ENCODE measurements at regions not wholly inside any gene's neighbourhood (a gene's known extent, or its start where the extent isn't known, plus 50 kb on each side); places are given as distances from the start of the nearest gene placed in this dataset.
"Not testable (repeated sequence)": the region's sequence is repeated elsewhere in the genome, so short reads cannot be mapped to it uniquely, and the experiment has no call there.

DNA sequence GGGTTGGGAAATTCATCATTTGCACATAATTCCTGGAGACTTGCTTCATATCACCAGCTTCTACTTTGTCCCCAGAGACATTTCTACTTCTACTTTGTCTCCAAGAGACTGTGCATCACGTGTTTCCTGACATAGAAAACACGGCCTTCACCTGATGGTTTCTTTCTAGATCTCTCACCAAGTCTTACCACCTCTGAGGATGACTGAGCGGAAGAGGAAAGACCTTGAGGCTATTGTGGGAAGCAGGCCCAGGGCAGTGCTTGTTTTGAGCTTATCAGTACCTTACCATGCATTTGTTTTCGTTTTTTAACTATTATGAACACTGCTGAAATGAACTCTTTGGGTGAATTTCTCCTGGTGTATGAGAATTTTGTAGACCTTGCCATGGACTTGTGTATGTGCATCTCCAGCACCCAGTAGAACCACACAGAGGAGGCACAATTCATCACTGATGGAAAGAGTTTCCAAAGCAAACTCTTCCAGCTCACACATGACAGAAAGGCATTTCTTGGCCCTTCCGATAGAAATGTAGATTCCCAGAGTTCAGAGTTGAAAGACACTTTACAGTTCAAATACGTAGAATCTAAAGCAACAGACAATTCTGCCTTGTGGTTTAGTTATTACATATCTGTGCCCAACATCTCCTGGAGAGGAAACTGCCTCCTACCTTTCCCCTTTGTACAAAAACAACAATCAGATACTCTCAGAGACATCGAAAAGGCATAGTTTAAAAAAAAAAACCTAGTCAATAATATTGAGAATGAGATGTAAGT is 434.7 kb downstream of the FUT8 start:
- TF ChIP-seq, protein P1, sequence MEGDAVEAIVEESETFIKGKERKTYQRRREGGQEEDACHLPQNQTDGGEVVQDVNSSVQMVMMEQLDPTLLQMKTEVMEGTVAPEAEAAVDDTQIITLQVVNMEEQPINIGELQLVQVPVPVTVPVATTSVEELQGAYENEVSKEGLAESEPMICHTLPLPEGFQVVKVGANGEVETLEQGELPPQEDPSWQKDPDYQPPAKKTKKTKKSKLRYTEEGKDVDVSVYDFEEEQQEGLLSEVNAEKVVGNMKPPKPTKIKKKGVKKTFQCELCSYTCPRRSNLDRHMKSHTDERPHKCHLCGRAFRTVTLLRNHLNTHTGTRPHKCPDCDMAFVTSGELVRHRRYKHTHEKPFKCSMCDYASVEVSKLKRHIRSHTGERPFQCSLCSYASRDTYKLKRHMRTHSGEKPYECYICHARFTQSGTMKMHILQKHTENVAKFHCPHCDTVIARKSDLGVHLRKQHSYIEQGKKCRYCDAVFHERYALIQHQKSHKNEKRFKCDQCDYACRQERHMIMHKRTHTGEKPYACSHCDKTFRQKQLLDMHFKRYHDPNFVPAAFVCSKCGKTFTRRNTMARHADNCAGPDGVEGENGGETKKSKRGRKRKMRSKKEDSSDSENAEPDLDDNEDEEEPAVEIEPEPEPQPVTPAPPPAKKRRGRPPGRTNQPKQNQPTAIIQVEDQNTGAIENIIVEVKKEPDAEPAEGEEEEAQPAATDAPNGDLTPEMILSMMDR (IDR thresholded peaks at IDR 0.05; ENCODE audit: borderline replicate concordance, extremely low read depth, low read length, poor library complexity, severe bottlenecking), result no peak
- TF ChIP-seq EZH2 (IDR thresholded peaks at IDR 0.05; ENCODE audit: borderline replicate concordance, low read depth, low read length, severe bottlenecking), result no peak
- H3K9me3 ChIP-seq (ENCODE audit: insufficient read depth, low read length, severe bottlenecking), result no peaks in the 10 kb centered on the region
- DNase-seq, result peak; percentile 89
- H3K9ac ChIP-seq (ENCODE audit: low read depth, low read length), result peak overlapping the region; percentile 67
- H3K36me3 ChIP-seq (ENCODE audit: insufficient read depth, low read length), result peaks cover 3% of the 10 kb centered on the region; the same call in 1 of the 2 replicates
- ATAC-seq (ENCODE audit: insufficient read depth, low read depth), result peak; percentile 73
- H3K27ac ChIP-seq (ENCODE audit: low read length), result peak overlapping the region; percentile 99
- peak overlapping the region; percentile 57 for H3K4me2 ChIP-seq (ENCODE audit: insufficient read depth, low read length)
- no peaks in the 10 kb centered on the region for H3K27me3 ChIP-seq (ENCODE audit: insufficient read depth, low read length, poor library complexity)
- peaks cover 91% of the 10 kb centered on the region for H3K4me1 ChIP-seq (ENCODE audit: insufficient read depth, low read length)
- H3K4me3 ChIP-seq (ENCODE audit: low read depth in 1 of 2, low read length in 2 of 2), result peak overlapping the region in 1 of 2 experiments; percentile 32; a peak in 2 of 4 replicates
- H3K79me2 ChIP-seq (ENCODE audit: insufficient read depth, low read length), result no peaks in the 10 kb centered on the region
- 0 out of 2 replicates have a peak overlapping the region, but pooled peaks have one; percentile 1 for H2AFZ ChIP-seq (ENCODE audit: low read depth, low read length)
- H4K20me1 ChIP-seq (ENCODE audit: insufficient read depth, low read length), result no peaks in the 10 kb centered on the region

DNA sequence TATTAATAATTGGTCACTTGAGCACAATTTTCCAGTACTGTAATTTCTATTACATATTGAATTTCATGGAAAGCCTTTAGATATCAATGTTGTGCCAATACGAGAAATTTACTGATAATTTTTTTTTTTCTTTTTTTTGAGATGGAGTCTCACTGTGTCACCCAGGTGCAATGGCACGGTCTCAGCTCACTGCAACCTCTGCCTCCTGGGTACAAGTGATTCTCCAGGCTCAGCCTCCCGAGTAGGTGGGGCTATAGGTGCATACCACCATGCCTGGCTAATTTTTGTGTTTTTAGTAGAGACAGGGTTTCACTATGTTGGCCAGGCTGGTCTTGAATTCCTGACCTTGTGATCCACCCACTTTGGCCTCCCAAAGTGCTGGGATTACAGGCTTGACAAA is 435.4 kb downstream of the FUT8 start:
- DNase-seq, result peak; percentile 74
- H3K36me3 ChIP-seq (ENCODE audit: insufficient read depth, low read length); H2AFZ ChIP-seq (ENCODE audit: low read depth, low read length); ATAC-seq (ENCODE audit: insufficient read depth, low read depth); H3K79me2 ChIP-seq (ENCODE audit: insufficient read depth, low read length); H3K27me3 ChIP-seq (ENCODE audit: insufficient read depth, low read length, poor library complexity); H3K9me3 ChIP-seq (ENCODE audit: insufficient read depth, low read length, severe bottlenecking); H4K20me1 ChIP-seq (ENCODE audit: insufficient read depth, low read length): not testable (repeated sequence)
- peak overlapping the region; percentile 67 for H3K9ac ChIP-seq (ENCODE audit: low read depth, low read length)
- H3K27ac ChIP-seq (ENCODE audit: low read length), result peak overlapping the region; percentile 99
- H3K4me1 ChIP-seq (ENCODE audit: insufficient read depth, low read length), result peaks cover 97% of the 10 kb centered on the region
- peak overlapping the region in 1 of 2 experiments; percentile 24; a peak in 2 of 4 replicates for H3K4me3 ChIP-seq (ENCODE audit: low read depth in 1 of 2, low read length in 2 of 2)
- H3K4me2 ChIP-seq (ENCODE audit: insufficient read depth, low read length), result peak overlapping the region; percentile 57

DNA sequence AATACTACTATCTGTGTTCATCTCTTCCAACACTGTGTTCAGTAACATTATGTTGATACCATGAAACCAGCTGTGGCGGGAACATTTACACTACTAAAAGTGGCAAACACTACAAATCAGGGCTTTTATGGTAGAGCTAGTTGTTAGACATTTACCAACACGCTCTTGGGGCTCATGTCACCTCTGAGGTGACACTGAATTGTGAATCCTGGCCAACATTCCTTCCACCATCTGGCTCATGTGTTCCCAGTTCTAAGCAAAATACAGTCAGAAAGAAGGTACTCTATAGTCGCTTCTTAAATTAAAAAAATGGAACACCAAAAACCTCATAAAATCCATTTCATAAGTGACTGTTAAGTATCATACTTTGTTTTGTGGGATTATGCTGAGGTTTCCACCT is 436.6 kb downstream of the FUT8 start:
- Histone ChIP-seq H3K4me2 (ENCODE audit: insufficient read depth, low read length) (peak overlapping the region; percentile 56), H2AFZ (ENCODE audit: low read depth, low read length) (peak overlapping the region; percentile 1; the same call in 1 of the 2 replicates)

DNA sequence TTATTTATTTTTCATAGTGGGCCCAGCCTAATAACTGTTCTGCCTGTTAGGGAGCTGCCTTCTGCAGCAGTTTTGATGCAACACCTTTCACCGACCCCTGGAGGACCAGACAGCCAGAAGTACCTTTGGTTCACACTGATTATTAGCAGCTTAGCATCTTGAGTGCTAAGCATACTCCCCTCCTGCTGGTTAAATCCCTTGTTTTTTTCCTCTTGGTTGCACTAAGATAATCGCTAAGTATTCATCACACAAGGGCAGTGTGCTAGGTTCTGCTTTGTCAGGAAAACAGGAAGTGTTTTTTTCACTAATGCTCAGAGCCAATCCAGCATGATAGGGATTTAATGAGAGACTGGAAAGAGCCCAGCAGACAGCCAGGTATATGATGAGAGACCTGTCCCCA is 437.0 kb downstream of the FUT8 start:
- H3K4me2 ChIP-seq (ENCODE audit: insufficient read depth, low read length), result peak overlapping the region; percentile 56
- no peaks in the 10 kb centered on the region for H3K9me3 ChIP-seq (ENCODE audit: insufficient read depth, low read length, severe bottlenecking)
- H2AFZ ChIP-seq (ENCODE audit: low read depth, low read length), result peak overlapping the region; percentile 57
- ATAC-seq (ENCODE audit: insufficient read depth, low read depth) (no peak), DNase-seq (peak; percentile 50)
- TF ChIP-seq, protein P1 (IDR thresholded peaks at IDR 0.05; ENCODE audit: borderline replicate concordance, extremely low read depth, low read length, poor library complexity, severe bottlenecking), result no peak
- no peak for TF ChIP-seq EZH2 (IDR thresholded peaks at IDR 0.05; ENCODE audit: borderline replicate concordance, low read depth, low read length, severe bottlenecking)
- H3K4me3 ChIP-seq (ENCODE audit: low read depth in 1 of 2, low read length in 2 of 2), result peak overlapping the region in 1 of 2 experiments; percentile 30; a peak in 1 of 4 replicates
- no peaks in the 10 kb centered on the region for H3K79me2 ChIP-seq (ENCODE audit: insufficient read depth, low read length)
- H3K9ac ChIP-seq (ENCODE audit: low read depth, low read length), result peak overlapping the region; percentile 67
- no peaks in the 10 kb centered on the region for H4K20me1 ChIP-seq (ENCODE audit: insufficient read depth, low read length)
- H3K27me3 ChIP-seq (ENCODE audit: insufficient read depth, low read length, poor library complexity), result no peaks in the 10 kb centered on the region
- H3K36me3 ChIP-seq (ENCODE audit: insufficient read depth, low read length), result peaks cover 3% of the 10 kb centered on the region; the same call in 1 of the 2 replicates
- peaks cover 93% of the 10 kb centered on the region for H3K4me1 ChIP-seq (ENCODE audit: insufficient read depth, low read length)
- H3K27ac ChIP-seq (ENCODE audit: low read length), result peak overlapping the region; percentile 92

More for the DNA sequence above, 436.6 kb downstream of the FUT8 start:
- H3K36me3 ChIP-seq (ENCODE audit: insufficient read depth, low read length), result peaks cover 3% of the 10 kb centered on the region; the same call in 1 of the 2 replicates
- no peaks in the 10 kb centered on the region for H4K20me1 ChIP-seq (ENCODE audit: insufficient read depth, low read length)
- peak overlapping the region; percentile 92 for H3K27ac ChIP-seq (ENCODE audit: low read length)
- no peaks in the 10 kb centered on the region for H3K9me3 ChIP-seq (ENCODE audit: insufficient read depth, low read length, severe bottlenecking)
- peak overlapping the region; percentile 67 for H3K9ac ChIP-seq (ENCODE audit: low read depth, low read length)
- DNase-seq (no peak), ATAC-seq (ENCODE audit: insufficient read depth, low read depth) (no peak)
- peaks cover 98% of the 10 kb centered on the region for H3K4me1 ChIP-seq (ENCODE audit: insufficient read depth, low read length)
- no peak overlapping the region; a peak in 1 of 4 replicates for H3K4me3 ChIP-seq (ENCODE audit: low read depth in 1 of 2, low read length in 2 of 2)
- H3K27me3 ChIP-seq (ENCODE audit: insufficient read depth, low read length, poor library complexity), result no peaks in the 10 kb centered on the region
- no peaks in the 10 kb centered on the region for H3K79me2 ChIP-seq (ENCODE audit: insufficient read depth, low read length)
- TF ChIP-seq EZH2 (IDR thresholded peaks at IDR 0.05; ENCODE audit: borderline replicate concordance, low read depth, low read length, severe bottlenecking), result no peak
- TF ChIP-seq, protein P1 (IDR thresholded peaks at IDR 0.05; ENCODE audit: borderline replicate concordance, extremely low read depth, low read length, poor library complexity, severe bottlenecking), result no peak
